ENCODE measurements at regions not wholly inside any gene's neighbourhood (a gene's known extent, or its start where the extent isn't known, plus 50 kb on each side); places are given as distances from the start of the nearest gene placed in this dataset.

- DNase-seq (ENCODE audit: low spot score): no peak
These were observed 73.7 kb upstream of the MYCN start for GRCh38 chr2:15866563-15867193.

GRCh38 chr2:15867194-15868171, 72.9 kb upstream of the MYCN start:
- no peak for DNase-seq (ENCODE audit: low spot score)

GRCh38 chr2:15868186-15868585, 72.2 kb upstream of the MYCN start:
- DNase-seq (ENCODE audit: low spot score): no peak

DNA sequence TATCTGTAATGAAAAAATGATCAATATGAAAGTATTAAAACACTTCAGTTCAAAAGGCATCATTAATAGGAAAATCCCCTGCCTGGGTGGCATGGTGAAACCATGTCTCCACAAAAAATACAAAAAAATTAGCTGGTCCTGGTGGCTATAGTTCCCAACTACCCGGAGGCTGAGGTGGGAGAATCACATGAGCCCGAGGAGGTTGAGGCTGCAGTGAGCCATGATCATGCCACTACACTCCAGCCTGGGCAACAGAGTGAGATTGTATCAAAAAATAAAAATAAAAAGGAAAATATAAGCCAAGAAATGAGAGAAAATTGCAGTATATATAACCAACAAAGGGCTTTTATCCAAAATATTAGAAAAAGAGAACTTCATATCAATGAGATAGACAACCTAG, 71.6 kb upstream of the MYCN start:
- no peak for DNase-seq (ENCODE audit: low spot score)

GRCh38 chr2:15869396-15869795, 71.0 kb upstream of the MYCN start:
- DNase-seq (ENCODE audit: low spot score): no peak

GRCh38 chr2:15869871-15870270, 70.5 kb upstream of the MYCN start:
- no peak for DNase-seq (ENCODE audit: low spot score)

DNA sequence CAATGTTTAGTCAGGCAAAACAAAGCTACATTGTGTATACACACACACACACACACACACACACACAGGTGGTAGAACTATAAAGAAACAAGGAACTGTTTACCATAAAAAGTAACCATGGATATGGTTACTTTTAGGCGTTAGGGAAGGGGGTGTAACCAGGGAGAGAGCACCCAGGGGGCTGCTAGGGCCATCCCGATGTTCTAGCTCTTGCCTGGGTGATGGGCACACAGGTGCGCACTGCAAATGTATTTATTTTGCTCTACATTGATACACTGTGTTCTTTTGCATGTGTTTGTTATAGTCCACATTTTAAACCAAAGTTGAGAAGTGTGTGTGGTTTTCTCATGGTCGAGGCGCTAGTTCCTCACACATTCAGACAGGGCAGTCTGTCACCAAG, 69.8 kb upstream of the MYCN start:
- DNase-seq (ENCODE audit: low spot score): no peak

- no peak for DNase-seq (ENCODE audit: low spot score)
These were observed 69.0 kb upstream of the MYCN start for GRCh38 chr2:15871239-15871783.

DNA sequence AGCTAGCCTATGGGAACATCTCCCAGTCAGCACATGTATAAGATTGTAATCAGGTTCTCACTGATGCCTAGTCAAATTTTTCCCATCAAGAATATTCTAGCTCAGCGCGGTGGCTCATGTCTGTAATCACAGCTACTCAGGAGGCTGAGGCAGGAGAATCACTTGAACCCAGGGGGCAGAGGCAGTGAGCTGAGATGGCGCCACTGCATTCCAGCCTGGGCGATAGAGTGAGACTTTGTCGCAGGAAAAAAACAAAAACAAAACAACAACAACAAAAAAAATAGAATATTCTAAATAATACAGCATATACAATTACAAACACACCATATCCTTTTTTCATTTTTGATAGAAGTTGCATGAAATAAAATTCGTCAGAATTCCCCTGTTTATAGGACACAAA, 67.5 kb upstream of the MYCN start:
- DNase-seq (ENCODE audit: low spot score): no peak

GRCh38 chr2:15874321-15874720, 66.0 kb upstream of the MYCN start:
- DNase-seq (ENCODE audit: low spot score): no peak

DNA sequence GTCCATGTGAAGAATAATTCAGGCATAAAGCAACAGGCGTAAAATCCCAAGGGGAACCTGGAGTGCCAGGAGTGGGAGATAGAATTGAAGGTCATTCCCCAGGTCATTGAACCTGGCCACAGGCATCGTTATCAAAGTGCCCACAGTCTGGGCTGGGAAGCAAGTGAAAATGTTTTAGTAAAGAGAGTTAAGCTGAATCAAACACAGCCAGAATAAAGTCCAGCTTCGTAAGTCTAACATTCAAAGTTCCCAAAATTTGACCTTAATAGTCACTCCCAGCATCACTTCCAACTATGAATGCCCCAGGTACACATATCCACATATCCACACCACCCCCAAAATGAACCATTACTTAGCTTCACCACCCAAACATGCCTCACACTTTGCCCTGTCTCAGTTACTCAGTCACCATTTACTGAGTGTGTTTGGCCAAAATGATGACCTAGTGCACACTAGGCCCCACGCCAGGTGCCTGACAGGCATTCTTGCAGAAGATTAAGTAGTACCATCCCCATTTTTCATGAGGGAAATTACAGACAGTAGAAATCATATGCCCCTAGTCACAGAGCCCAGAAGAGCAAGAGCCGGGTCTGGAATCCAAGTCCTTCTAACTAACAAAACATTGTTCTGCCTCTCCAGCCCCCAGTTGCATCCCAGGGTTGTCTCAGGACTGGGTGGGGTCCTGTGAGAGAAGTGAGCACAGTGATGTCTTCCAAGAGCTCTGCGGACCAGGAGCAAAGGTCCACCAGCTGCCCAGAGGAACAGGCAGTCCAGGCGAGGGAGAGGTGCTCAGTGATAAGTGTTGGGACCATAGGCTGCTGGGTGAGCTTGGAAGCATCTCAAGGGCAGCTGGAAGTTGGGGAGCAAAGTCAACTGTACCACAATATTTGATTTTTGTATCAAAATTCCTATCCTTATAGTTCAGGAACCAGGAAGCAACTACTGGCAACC, 65.2 kb upstream of the MYCN start:
- DNase-seq (ENCODE audit: low spot score): no peak

GRCh38 chr2:15875969-15876705, 64.2 kb upstream of the MYCN start:
- no peak for DNase-seq (ENCODE audit: low spot score)

DNA sequence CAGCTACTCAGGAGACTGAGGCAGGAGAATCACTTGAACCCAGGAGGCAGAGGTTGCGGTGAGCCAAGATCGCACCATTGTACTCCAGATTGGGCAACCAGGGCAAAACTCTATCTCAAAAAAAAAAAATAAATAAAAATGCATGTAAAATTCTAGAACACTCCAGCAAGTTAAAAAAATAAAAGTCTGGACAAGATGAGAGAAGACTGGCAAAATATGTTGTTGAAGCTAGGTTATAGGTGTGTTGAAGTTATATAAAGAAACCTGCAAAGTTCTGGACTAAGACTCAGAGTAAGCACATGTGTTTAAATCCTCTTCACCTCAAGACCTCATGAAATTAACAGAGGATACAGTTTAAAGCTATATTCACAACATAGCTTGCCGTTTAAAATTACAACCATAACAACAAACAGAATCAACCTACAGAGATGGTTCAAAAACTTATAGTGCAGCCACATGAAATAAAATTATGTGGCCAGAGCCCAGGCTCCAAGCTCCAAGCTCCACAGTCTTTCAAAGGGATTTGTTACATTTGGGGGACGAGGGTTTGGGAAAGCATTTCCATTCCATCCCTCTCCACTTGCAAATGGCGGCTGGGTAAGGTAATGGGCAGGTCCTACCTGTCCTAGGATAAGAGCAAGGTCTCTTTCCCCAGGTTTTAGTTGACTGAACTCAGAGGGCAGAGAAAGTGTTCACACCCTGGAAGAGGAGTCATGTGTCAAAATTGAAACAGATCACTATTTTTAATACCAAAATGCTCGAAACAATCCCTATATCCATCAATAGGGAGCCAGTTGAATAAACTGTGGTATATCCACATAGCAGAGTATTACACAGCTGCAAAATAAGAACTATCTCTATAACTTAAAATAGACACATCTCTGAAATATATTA, 59.9 kb upstream of the MYCN start:
- no peak for DNase-seq (ENCODE audit: low spot score)

GRCh38 chr2:15881120-15881433, 59.3 kb upstream of the MYCN start:
- DNase-seq (ENCODE audit: low spot score): no peak

GRCh38 chr2:15881676-15882075, 58.7 kb upstream of the MYCN start:
- no peak for DNase-seq (ENCODE audit: low spot score)

DNA sequence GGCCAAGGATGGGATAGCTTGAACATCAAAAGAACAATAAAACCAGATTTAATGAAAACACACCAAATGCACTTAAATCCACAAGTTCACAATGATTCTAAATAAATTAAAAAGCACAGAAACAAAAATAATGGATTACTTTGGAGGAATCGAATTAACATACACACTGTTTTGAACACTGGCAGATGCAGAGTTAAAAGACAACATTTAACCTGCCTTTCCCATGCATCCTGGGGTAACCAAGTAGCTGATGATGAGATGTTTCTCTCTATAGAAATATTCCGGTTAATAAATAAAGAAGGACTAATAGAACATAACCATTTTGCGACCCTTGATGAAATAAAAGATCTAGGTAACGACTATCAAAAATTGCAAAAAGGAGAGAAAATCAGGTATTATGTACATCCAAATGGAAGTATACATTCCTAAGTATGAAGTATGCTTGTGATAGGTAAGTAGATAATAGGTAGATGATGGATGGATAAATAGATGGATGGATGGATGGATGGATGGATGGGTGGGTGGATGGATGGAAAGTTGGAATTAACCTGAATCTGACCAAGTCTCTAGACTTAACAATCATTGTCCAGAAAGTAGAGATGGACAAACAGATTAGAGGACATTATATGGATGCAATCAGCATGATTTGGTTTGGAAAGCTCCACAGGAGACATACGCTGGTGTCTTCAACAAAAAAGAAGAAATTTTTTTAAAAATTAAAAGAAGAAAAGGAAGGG, 57.4 kb upstream of the MYCN start:
- DNase-seq (ENCODE audit: low spot score): no peak

GRCh38 chr2:15883684-15884083, 56.7 kb upstream of the MYCN start:
- DNase-seq (ENCODE audit: low spot score): no peak

DNA sequence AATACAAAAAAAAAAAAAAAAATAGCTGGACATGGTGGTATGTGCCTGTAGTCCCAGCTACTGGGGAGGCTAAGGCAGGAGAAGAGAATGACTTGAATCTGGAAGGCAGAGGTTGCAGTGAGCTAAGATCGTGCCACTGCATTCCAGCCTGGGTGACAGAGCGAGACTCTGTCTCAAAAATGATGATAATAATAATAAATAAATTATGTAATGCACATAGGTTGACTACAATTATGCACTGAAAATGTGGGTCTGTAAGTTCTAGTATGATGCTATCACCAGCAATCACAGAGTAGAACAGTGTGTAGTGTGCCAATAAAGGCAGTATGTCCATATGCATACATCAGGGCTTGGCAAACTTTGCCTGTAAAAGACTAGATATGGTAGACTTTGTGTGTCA, 55.6 kb upstream of the MYCN start:
- DNase-seq (ENCODE audit: low spot score): no peak

DNA sequence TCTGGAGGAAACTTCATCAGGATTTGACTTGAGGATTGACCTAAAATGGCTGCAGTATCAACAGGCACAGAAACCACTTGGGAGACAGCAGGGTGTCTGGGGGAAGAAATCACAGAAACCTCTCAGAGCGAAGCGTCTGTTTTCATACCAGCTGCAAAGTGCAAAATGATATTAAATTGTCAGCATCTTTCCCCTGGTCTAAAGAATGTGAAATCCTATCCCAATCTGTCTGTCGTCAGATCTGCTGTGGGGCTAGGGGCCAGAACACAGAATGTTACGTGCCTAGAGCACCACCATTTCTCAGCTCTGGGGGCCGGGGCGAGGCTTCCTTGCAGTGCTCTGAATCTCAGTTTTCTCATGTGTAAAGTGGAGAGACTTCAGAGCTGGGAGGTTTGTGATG, 54.1 kb upstream of the MYCN start:
- DNase-seq (ENCODE audit: low spot score): no peak

All from GM03348 (cell line).